ENCODE measurements at regions not wholly inside any gene's neighbourhood (a gene's known extent, or its start where the extent isn't known, plus 50 kb on each side); places are given as distances from the start of the nearest gene placed in this dataset.

GRCh38 chr7:132028144-132028920, 471.9 kb upstream of the PODXL start:
- TF ChIP-seq, protein P1, sequence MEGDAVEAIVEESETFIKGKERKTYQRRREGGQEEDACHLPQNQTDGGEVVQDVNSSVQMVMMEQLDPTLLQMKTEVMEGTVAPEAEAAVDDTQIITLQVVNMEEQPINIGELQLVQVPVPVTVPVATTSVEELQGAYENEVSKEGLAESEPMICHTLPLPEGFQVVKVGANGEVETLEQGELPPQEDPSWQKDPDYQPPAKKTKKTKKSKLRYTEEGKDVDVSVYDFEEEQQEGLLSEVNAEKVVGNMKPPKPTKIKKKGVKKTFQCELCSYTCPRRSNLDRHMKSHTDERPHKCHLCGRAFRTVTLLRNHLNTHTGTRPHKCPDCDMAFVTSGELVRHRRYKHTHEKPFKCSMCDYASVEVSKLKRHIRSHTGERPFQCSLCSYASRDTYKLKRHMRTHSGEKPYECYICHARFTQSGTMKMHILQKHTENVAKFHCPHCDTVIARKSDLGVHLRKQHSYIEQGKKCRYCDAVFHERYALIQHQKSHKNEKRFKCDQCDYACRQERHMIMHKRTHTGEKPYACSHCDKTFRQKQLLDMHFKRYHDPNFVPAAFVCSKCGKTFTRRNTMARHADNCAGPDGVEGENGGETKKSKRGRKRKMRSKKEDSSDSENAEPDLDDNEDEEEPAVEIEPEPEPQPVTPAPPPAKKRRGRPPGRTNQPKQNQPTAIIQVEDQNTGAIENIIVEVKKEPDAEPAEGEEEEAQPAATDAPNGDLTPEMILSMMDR (IDR thresholded peaks at IDR 0.05; ENCODE audit: insufficient read depth, low read depth, low read length) = no peak
- TF ChIP-seq EZH2 (IDR thresholded peaks at IDR 0.05; ENCODE audit: insufficient read depth, low read length) = no peak

All from astrocyte (in vitro differentiated cells and primary cell).